Hepatocyte (in vitro differentiated cells): ENCODE measurements at regions not wholly inside any gene's neighbourhood (a gene's known extent, or its start where the extent isn't known, plus 50 kb on each side); places are given as distances from the start of the nearest gene placed in this dataset.
A peak's percentile ranks its signal among the peaks of the same experiment; 100 is the strongest.

Source experiments
- DNase-seq: peaks from one replicate; pipeline ENCODE4 v3.0.0-alpha.2; 2016; ENCODE audit warnings: low spot score
- H2AFZ ChIP-seq: fragments of 200-600 bp; sonication (generic); 2 replicates; pipeline ENCODE4 v1.6.0; 2016; ENCODE audit warnings: antibody characterized with exemption, mild to moderate bottlenecking
- H3K27ac ChIP-seq: fragments of 200-600 bp; sonication (generic); 2 replicates; pipeline ENCODE4 v1.5.1; 2016; ENCODE audit warnings: mild to moderate bottlenecking
- H3K27me3 ChIP-seq: fragments of 200-600 bp; sonication (generic); 2 replicates; pipeline ENCODE4 v1.6.1; 2016
- H3K36me3 ChIP-seq: fragments of 200-600 bp; sonication (generic); replicated peaks from 2 replicates; pipeline ENCODE4 v1.5.1; 2016; ENCODE audit warnings: low read depth; ENCODE audit not compliant: insufficient read depth
- H3K4me1 ChIP-seq: fragments of 200-600 bp; sonication (generic); 2 replicates; pipeline ENCODE4 v1.5.1; 2016; ENCODE audit warnings: mild to moderate bottlenecking, moderate library complexity; ENCODE audit not compliant: insufficient read depth
- H3K4me2 ChIP-seq: fragments of 200-600 bp; sonication (generic); 2 replicates; pipeline ENCODE4 v1.6.0; 2016
- H3K4me3 ChIP-seq: fragments of 200-600 bp; sonication (generic); 2 replicates; pipeline ENCODE4 v1.5.1; 2016; ENCODE audit warnings: mild to moderate bottlenecking
- H3K79me2 ChIP-seq: fragments of 200-600 bp; sonication (generic); 2 replicates; pipeline ENCODE4 v1.6.0; 2017; ENCODE audit warnings: mild to moderate bottlenecking
- H3K9me2 ChIP-seq: fragments of 200-600 bp; sonication (generic); replicated peaks from 2 replicates; pipeline ENCODE4 v1.6.0; 2017; ENCODE audit warnings: mild to moderate bottlenecking; ENCODE audit not compliant: insufficient read depth
- H3K9me3 ChIP-seq: fragments of 200-600 bp; sonication (generic); 2 replicates; pipeline ENCODE4 v1.5.1; 2016; ENCODE audit warnings: low read depth, mild to moderate bottlenecking
- H4K20me1 ChIP-seq: fragments of 200-600 bp; sonication (generic); 2 replicates; pipeline ENCODE4 v1.6.0; 2016; ENCODE audit warnings: mild to moderate bottlenecking; ENCODE audit not compliant: insufficient read depth, poor library complexity, severe bottlenecking
- EZH2 ChIP-seq: fragments of 200-600 bp; sonication (generic); IDR thresholded peaks from 2 replicates; pipeline ENCODE4 v1.6.1; 2016; ENCODE audit warnings: antibody characterized with exemption, mild to moderate bottlenecking, borderline replicate concordance
- EZH2phosphoT487 ChIP-seq: fragments of 200-600 bp; sonication (generic); IDR thresholded peaks from one replicate; pipeline ENCODE4 v1.6.1; 2018; ENCODE audit warnings: antibody characterized with exemption, mild to moderate bottlenecking, low read depth, moderate library complexity; ENCODE audit not compliant: unreplicated experiment, severe bottlenecking
- WGBS: methylation state at CpG from one replicate; pipeline ENCODE4 v1.1.6; 2016; ENCODE audit warnings: low lambda C conversion rate; ENCODE audit errors: missing lambda C conversion rate; 5-methylcytosine and 5-hydroxymethylcytosine counted together
- TF ChIP-seq, protein P1 (sequence below): fragments of 200-600 bp; sonication (generic); IDR thresholded peaks from 2 replicates; pipeline ENCODE4 v1.5.1; 2016; ENCODE audit warnings: antibody characterized with exemption, mild to moderate bottlenecking; ENCODE audit not compliant: poor library complexity

DNA sequence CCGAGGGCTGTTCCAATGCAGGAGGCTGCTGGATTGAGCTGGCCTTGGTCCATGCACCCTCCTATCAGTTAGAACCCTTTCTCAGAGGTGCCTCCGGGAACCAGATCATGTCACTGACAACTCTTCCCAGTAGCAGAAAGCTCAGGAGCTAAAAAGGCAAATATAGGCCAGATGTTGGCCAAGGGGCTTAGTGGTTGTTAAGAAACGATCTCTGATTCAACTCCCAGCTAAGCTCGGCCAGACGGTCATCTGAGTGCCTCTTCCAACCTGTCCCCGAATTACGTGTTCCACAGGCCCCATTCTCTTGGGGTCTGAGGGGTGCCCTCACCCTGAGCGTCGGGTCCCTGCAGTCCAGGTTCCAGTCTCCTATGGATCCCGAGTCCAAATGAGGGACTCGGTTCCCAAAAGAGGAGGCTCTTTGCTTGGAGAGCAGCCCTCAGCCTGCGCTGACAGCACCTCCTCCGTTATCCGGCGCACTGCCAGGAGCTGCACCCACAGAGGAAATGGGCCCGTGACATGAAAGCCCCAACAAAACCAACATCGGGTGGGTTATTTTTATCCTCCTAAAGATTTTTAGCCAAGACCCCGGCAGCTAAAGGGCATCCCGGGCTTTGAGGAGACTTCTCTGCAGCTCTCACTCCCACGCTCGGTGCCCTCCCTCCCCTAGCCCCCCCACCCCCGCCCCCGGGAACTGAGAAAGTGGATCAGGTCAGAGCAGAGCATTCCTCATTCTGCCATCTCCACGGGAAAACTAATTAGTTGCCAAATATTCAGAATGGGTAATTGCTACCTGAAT lies 106.6 kb upstream of the ID2 start:
- DNase-seq: no peak
- no peak overlapping the region for H2AFZ ChIP-seq
- H3K27ac ChIP-seq: peak overlapping the region; percentile 91
- H3K36me3 ChIP-seq: no peaks in the 10 kb centered on the region
- H3K9me3 ChIP-seq: no peaks in the 10 kb centered on the region
- no peaks in the 10 kb centered on the region for H4K20me1 ChIP-seq
- no peaks in the 10 kb centered on the region for H3K27me3 ChIP-seq
- no peaks in the 10 kb centered on the region for H3K79me2 ChIP-seq
- no peak for TF ChIP-seq EZH2phosphoT487
- H3K4me3 ChIP-seq: no peak overlapping the region
- no peaks in the 10 kb centered on the region for H3K9me2 ChIP-seq
- H3K4me1 ChIP-seq: peaks cover 35% of the 10 kb centered on the region
- WGBS: 71% methylated on average over 23 of the region's 24 CpGs
- H3K4me2 ChIP-seq: no peak overlapping the region

DNA sequence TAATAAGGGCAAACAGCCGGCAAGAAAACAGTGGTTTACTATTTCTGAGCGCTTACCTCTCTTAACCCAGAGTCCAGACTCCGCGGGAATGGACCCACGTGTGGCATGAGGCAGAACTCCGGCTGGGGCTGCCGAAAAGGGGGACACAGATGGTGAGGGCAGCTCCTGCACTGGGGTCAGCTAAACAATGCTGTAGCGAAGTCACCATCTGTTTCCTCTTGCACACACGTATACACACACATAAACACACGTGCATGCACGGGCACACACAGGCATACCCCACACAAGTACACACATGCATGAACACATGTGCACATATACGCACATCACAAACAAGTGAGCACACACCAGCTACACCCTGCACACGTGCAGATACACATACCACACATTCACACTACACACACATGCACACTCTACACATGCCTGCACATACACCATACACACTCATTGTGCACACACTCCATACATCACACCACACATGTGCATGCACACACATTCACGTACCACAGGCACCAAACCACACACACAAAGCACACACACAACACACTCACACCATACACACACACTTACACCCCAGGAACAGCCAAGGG lies 105.9 kb upstream of the ID2 start:
- no peaks in the 10 kb centered on the region for H3K9me3 ChIP-seq
- peaks cover 35% of the 10 kb centered on the region for H3K4me1 ChIP-seq
- H3K27ac ChIP-seq: no peak overlapping the region
- H3K36me3 ChIP-seq: no peaks in the 10 kb centered on the region
- H3K27me3 ChIP-seq: no peaks in the 10 kb centered on the region
- H4K20me1 ChIP-seq: no peaks in the 10 kb centered on the region
- WGBS: 91% methylated on average over 14 of the region's 14 CpGs
- H3K4me3 ChIP-seq: no peak overlapping the region
- no peak overlapping the region for H2AFZ ChIP-seq
- no peaks in the 10 kb centered on the region for H3K79me2 ChIP-seq
- TF ChIP-seq EZH2: no peak
- TF ChIP-seq EZH2phosphoT487: no peak
- TF ChIP-seq, protein P1, sequence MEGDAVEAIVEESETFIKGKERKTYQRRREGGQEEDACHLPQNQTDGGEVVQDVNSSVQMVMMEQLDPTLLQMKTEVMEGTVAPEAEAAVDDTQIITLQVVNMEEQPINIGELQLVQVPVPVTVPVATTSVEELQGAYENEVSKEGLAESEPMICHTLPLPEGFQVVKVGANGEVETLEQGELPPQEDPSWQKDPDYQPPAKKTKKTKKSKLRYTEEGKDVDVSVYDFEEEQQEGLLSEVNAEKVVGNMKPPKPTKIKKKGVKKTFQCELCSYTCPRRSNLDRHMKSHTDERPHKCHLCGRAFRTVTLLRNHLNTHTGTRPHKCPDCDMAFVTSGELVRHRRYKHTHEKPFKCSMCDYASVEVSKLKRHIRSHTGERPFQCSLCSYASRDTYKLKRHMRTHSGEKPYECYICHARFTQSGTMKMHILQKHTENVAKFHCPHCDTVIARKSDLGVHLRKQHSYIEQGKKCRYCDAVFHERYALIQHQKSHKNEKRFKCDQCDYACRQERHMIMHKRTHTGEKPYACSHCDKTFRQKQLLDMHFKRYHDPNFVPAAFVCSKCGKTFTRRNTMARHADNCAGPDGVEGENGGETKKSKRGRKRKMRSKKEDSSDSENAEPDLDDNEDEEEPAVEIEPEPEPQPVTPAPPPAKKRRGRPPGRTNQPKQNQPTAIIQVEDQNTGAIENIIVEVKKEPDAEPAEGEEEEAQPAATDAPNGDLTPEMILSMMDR: no peak
- H3K9me2 ChIP-seq: no peaks in the 10 kb centered on the region
- no peak overlapping the region for H3K4me2 ChIP-seq
- no peak for DNase-seq

DNA sequence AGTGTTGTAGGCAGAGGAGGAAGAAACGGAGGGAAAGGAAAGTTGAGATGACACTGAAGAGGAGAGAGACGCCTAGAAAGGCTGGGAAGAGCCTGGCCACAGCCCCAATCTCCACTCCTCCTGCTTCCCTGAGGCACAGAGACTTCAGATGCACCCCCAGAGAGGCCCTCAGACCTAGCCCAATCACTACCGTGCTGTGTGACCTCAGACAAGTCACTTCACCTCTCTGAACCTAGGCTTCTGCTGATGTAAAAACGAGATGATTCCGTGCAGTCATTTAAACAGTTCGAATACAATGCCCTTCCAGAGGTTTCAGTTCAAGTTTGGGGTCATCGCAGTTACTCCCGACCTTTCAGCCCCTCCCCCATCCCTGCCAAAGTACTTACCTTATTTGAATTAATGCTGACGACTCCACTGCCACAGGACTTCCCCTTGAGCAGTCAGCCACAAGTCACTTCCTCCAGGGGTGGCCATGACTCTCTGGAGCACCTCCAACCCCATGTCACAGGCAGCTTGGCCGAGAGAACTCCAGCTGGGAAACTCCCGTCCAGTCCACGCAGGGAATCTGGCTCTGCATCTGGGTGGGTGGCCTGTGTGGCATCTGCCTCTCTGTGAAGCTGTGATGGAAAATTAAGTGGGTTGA lies 105.2 kb upstream of the ID2 start:
- peaks cover 38% of the 10 kb centered on the region for H3K4me1 ChIP-seq
- H3K27me3 ChIP-seq: no peaks in the 10 kb centered on the region
- TF ChIP-seq, protein P1: no peak
- TF ChIP-seq EZH2: no peak
- TF ChIP-seq EZH2phosphoT487: no peak
- H4K20me1 ChIP-seq: no peaks in the 10 kb centered on the region
- no peaks in the 10 kb centered on the region for H3K9me2 ChIP-seq
- H3K4me3 ChIP-seq: no peak overlapping the region
- WGBS: 83% methylated on average over 12 of the region's 12 CpGs
- H3K36me3 ChIP-seq: no peaks in the 10 kb centered on the region
- H3K27ac ChIP-seq: no peak overlapping the region
- no peaks in the 10 kb centered on the region for H3K9me3 ChIP-seq
- H3K79me2 ChIP-seq: no peaks in the 10 kb centered on the region
- no peak overlapping the region for H2AFZ ChIP-seq
- DNase-seq: no peak
- H3K4me2 ChIP-seq: no peak overlapping the region

DNA sequence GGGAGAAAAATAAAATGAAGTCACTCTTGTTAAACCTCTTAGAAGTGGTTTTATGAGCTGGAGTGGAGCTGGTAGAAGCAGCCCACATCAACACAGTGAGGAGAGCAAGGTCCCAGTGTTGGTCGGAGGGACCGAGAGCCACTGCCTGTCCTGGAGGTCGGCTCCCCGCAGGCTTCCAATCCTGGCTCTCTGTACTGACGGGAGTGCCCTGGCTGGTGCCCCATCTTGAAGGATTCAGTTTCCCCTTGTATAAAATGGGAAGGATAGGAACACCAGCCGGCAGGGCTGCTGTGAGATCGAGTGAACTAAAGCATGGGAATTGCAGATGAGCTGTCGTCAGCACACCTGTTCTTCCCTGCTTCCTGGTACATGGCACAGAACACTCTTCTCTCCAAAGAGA lies 104.3 kb upstream of the ID2 start:
- H3K4me2 ChIP-seq: no peak overlapping the region
- peaks cover 32% of the 10 kb centered on the region for H3K4me1 ChIP-seq
- H3K9me2 ChIP-seq: no peaks in the 10 kb centered on the region
- no peaks in the 10 kb centered on the region for H3K79me2 ChIP-seq
- WGBS: 77% methylated on average over 8 of the region's 8 CpGs
- H3K27ac ChIP-seq: no peak overlapping the region
- H3K36me3 ChIP-seq: no peaks in the 10 kb centered on the region
- H2AFZ ChIP-seq: no peak overlapping the region
- H3K4me3 ChIP-seq: no peak overlapping the region
- H3K27me3 ChIP-seq: no peaks in the 10 kb centered on the region
- no peaks in the 10 kb centered on the region for H3K9me3 ChIP-seq
- DNase-seq: no peak
- no peaks in the 10 kb centered on the region for H4K20me1 ChIP-seq
- TF ChIP-seq, protein P1: no peak
- TF ChIP-seq EZH2 (no peak), EZH2phosphoT487 (no peak)
